ENCODE measurements at regions not wholly inside any gene's neighbourhood (a gene's known extent, or its start where the extent isn't known, plus 50 kb on each side); places are given as distances from the start of the nearest gene placed in this dataset.

DNA sequence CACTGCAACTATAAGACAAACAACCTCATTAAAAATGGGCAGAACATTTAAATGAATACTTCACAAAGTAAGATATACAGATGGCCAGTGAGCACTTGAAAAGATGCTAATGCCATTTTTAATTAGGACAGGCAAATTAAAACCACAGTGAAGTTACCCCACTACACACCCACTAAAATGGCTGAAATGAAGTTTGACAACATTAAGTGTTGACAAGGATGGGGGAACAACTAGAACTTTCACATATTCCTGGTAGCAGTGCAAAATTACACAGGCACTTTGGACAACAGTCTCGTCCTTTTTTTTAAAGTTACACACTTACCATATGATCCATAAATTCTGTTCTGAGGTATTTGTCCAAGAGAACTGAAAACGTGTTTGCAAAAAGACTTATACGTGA lies 278.9 kb upstream of the DIO3 start:
- TF ChIP-seq EZH2phosphoT487 (IDR thresholded peaks at IDR 0.05; ENCODE audit: insufficient read depth, low read depth) (no peak), EZH2 (IDR thresholded peaks at IDR 0.05; ENCODE audit: insufficient read depth, poor library complexity, severe bottlenecking) (no peak)
